Keratinocyte (primary cell): ENCODE measurements at regions not wholly inside any gene's neighbourhood (a gene's known extent, or its start where the extent isn't known, plus 50 kb on each side); places are given as distances from the start of the nearest gene placed in this dataset.

Experiments
- DNase-seq: peaks from one replicate; pipeline ENCODE4 v3.0.0-alpha.2; 2011; ENCODE audit warnings: low read depth, missing footprints, low spot score
- FAIRE-seq: peaks from 2 replicates; lab custom pipeline; 2011; peaks lifted over from hg19 to GRCh38; lab: Jason Lieb, UNC
- H2AFZ ChIP-seq: 2 replicates; pipeline ENCODE4 v1.6.0; 2012; ENCODE audit warnings: low read length, control low read depth, inconsistent platforms; ENCODE audit not compliant: control insufficient read depth
- H3K27ac ChIP-seq: 2 replicates; pipeline ENCODE4 v1.5.1; 2011; ENCODE audit warnings: low read length; ENCODE audit not compliant: control insufficient read depth, insufficient read depth
- H3K27me3 ChIP-seq: 3 replicates; pipeline ENCODE4 v1.6.0; 2011; ENCODE audit warnings: low read length; ENCODE audit not compliant: control insufficient read depth, insufficient read depth; ENCODE audit errors: extremely low read depth
- H3K36me3 ChIP-seq, 2 experiments: 2 replicates in 1 of 2; 3 replicates in 1 of 2; pipeline ENCODE4 v1.5.1; 2011; ENCODE audit warnings: low read length in 2 of 2, mild to moderate bottlenecking in 1 of 2; ENCODE audit not compliant: control insufficient read depth in 2 of 2, insufficient read depth in 2 of 2; ENCODE audit errors: extremely low read depth in 1 of 2
- H3K4me1 ChIP-seq: 3 replicates; pipeline ENCODE4 v1.5.1; 2011; ENCODE audit warnings: low read length; ENCODE audit not compliant: control insufficient read depth, insufficient read depth; ENCODE audit errors: extremely low read depth
- H3K4me2 ChIP-seq: 3 replicates; pipeline ENCODE4 v1.6.0; 2011; ENCODE audit warnings: low read depth, low read length; ENCODE audit not compliant: control insufficient read depth, insufficient read depth; ENCODE audit errors: extremely low read depth
- H3K4me3 ChIP-seq, 3 experiments: fragments of 200-600 bp in 1 of 3; sonication (generic) in 1 of 3; 2 replicates in 2 of 3; 3 replicates in 1 of 3; pipeline ENCODE4 v1.5.1; 2011 to 2016; ENCODE audit warnings: low read length in 3 of 3, mild to moderate bottlenecking in 3 of 3, control low read depth in 2 of 3, inconsistent platforms in 1 of 3, low read depth in 1 of 3, mixed read lengths in 1 of 3, mixed run types in 1 of 3, moderate library complexity in 1 of 3; ENCODE audit not compliant: control insufficient read depth in 2 of 3, insufficient read depth in 2 of 3; ENCODE audit errors: extremely low read depth in 1 of 3
- H3K79me2 ChIP-seq: 2 replicates; pipeline ENCODE4 v1.6.0; 2012; ENCODE audit warnings: low read length; ENCODE audit not compliant: control insufficient read depth, insufficient read depth
- H3K9ac ChIP-seq: 3 replicates; pipeline ENCODE4 v1.6.0; 2011; ENCODE audit warnings: low read length; ENCODE audit not compliant: control insufficient read depth, insufficient read depth; ENCODE audit errors: extremely low read depth
- H3K9me1 ChIP-seq: 3 replicates; pipeline ENCODE4 v1.6.0; 2011; ENCODE audit warnings: low read length; ENCODE audit not compliant: control insufficient read depth, insufficient read depth; ENCODE audit errors: extremely low read depth
- H3K9me3 ChIP-seq: 2 replicates; pipeline ENCODE4 v1.5.1; 2012; ENCODE audit warnings: low read depth, low read length; ENCODE audit not compliant: control insufficient read depth
- H4K20me1 ChIP-seq: 3 replicates; pipeline ENCODE4 v1.6.0; 2011; ENCODE audit warnings: low read length; ENCODE audit not compliant: control insufficient read depth, insufficient read depth; ENCODE audit errors: extremely low read depth
- EZH2 ChIP-seq: IDR thresholded peaks from one replicate; pipeline ENCODE4 v1.6.1; 2012; ENCODE audit warnings: inconsistent platforms, mild to moderate bottlenecking, low read length, moderate library complexity
- dilution Hi-C: fragments of 300-500 bp; cut with MboI; formaldehyde crosslinking; loops from one replicate; pipeline ENCODE4 v1.7.0; 2020; ENCODE audit warnings: low sequenced_read_pairs; ENCODE audit not compliant: extremely low pct_ligation_motif_present
- TF ChIP-seq, protein P1 (sequence below), 3 experiments: IDR thresholded peaks in 1 of 3; conservative IDR thresholded peaks in 1 of 3; optimal IDR thresholded peaks in 1 of 3; 2 replicates in 2 of 3; 3 replicates in 1 of 3; pipeline versions ENCODE3 to v1.5.1; 2011; ENCODE audit warnings: low read length in 3 of 3, mild to moderate bottlenecking in 3 of 3, moderate library complexity in 2 of 3, control low read depth in 1 of 3, inconsistent platforms in 1 of 3; ENCODE audit not compliant: insufficient read depth in 2 of 3; ENCODE audit errors: extremely low read depth in 1 of 3

DNA sequence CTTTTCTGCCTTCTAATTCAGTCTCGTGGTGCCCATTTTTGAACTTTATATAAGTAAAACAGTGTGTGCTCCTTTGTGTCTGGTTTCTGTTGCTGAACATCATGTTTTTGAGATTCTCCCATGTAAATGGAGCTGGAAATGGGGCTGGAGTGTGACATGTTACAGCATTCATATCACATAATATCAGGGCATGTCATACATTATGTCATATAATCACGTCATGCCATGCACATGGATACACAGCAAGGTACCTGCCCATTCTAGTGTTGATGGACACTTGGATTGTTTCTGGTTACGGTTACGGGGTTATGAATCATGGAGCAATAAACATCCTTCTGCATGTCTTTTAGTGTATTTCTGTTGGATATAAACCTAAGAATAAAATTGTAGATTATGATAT is 117.1 kb upstream of the MYT1L start:
- Histone ChIP-seq H3K4me3 (no peak overlapping the region), H4K20me1 (no peaks in the 10 kb centered on the region), H3K27ac (no peak overlapping the region), H3K4me2 (no peak overlapping the region), H3K36me3 (no peaks in the 10 kb centered on the region), H3K9me3 (no peaks in the 10 kb centered on the region), H2AFZ (no peak overlapping the region), H3K9ac (no peak overlapping the region), H3K4me1 (no peaks in the 10 kb centered on the region), H3K27me3 (no peaks in the 10 kb centered on the region), H3K9me1 (no peaks in the 10 kb centered on the region), H3K79me2 (no peaks in the 10 kb centered on the region)
- DNase-seq (no peak), FAIRE-seq (no peak)
- dilution Hi-C loops = no loop called here
- no peak for TF ChIP-seq EZH2
- TF ChIP-seq, protein P1, sequence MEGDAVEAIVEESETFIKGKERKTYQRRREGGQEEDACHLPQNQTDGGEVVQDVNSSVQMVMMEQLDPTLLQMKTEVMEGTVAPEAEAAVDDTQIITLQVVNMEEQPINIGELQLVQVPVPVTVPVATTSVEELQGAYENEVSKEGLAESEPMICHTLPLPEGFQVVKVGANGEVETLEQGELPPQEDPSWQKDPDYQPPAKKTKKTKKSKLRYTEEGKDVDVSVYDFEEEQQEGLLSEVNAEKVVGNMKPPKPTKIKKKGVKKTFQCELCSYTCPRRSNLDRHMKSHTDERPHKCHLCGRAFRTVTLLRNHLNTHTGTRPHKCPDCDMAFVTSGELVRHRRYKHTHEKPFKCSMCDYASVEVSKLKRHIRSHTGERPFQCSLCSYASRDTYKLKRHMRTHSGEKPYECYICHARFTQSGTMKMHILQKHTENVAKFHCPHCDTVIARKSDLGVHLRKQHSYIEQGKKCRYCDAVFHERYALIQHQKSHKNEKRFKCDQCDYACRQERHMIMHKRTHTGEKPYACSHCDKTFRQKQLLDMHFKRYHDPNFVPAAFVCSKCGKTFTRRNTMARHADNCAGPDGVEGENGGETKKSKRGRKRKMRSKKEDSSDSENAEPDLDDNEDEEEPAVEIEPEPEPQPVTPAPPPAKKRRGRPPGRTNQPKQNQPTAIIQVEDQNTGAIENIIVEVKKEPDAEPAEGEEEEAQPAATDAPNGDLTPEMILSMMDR (optimal IDR thresholded peaks at IDR 0.05 in 1 of 3, IDR thresholded peaks at IDR 0.05 in 1 of 3, conservative IDR thresholded peaks at IDR 0.05 in 1 of 3; ENCODE audit: extremely low read depth in 1 of 3, insufficient read depth in 2 of 3, low read length in 3 of 3) = no peak

DNA sequence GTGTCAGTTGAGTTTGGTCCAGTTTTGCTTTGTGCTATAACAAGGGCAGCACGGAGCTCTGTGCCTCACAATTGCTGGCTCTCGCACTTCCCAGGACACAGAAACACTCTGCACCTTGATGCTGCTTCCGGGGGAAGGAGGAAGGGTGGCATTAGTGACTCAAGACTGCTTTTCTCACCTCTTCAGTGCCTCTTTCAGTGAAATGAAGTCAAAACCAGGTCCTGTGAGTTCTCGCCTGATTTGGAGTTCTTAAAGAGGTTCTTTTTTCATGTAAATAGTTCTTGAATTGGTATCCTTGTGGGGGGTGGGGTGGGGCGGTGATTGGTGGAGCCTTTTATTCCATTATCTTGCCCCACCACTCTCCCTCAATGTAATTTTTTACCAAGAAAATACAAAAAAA is 91.5 kb upstream of the MYT1L start:
- no peaks in the 10 kb centered on the region for H3K4me1 ChIP-seq
- H2AFZ ChIP-seq = no peak overlapping the region
- dilution Hi-C loops = no loop called here
- H3K9me1 ChIP-seq = no peaks in the 10 kb centered on the region
- no peaks in the 10 kb centered on the region for H3K27me3 ChIP-seq
- no peak for FAIRE-seq
- H3K9me3 ChIP-seq = peaks cover 3% of the 10 kb centered on the region
- no peak overlapping the region for H3K27ac ChIP-seq
- no peak for DNase-seq
- no peaks in the 10 kb centered on the region for H4K20me1 ChIP-seq
- no peak overlapping the region for H3K4me3 ChIP-seq
- no peak overlapping the region for H3K4me2 ChIP-seq
- no peak for TF ChIP-seq EZH2
- TF ChIP-seq, protein P1 (optimal IDR thresholded peaks at IDR 0.05 in 1 of 3, IDR thresholded peaks at IDR 0.05 in 1 of 3, conservative IDR thresholded peaks at IDR 0.05 in 1 of 3; ENCODE audit: extremely low read depth in 1 of 3, insufficient read depth in 2 of 3, low read length in 3 of 3) = no peak
- no peak overlapping the region for H3K9ac ChIP-seq
- H3K79me2 ChIP-seq = no peaks in the 10 kb centered on the region
- no peaks in the 10 kb centered on the region for H3K36me3 ChIP-seq
